ENCODE measurements at regions not wholly inside any gene's neighbourhood (a gene's known extent, or its start where the extent isn't known, plus 50 kb on each side); places are given as distances from the start of the nearest gene placed in this dataset.

- TF ChIP-seq POLR2A (IDR thresholded peaks at IDR 0.05) = no peak
- TF ChIP-seq CTCF (IDR thresholded peaks at IDR 0.05) = peak; percentile 35 to 52 (median 41)
Measured at GRCh38 chr5:102583276-102584124, 84.7 kb upstream of the SLCO6A1 start.
